Stomach smooth muscle (tissue), 2 donors: ENCODE measurements at regions not wholly inside any gene's neighbourhood (a gene's known extent, or its start where the extent isn't known, plus 50 kb on each side); places are given as distances from the start of the nearest gene placed in this dataset.

Experiments used
- H3K27ac ChIP-seq: one replicate; pipeline ENCODE4 v1.7.0; 2013; ENCODE audit warnings: mild to moderate bottlenecking, low read length, inconsistent platforms
- H3K27me3 ChIP-seq, 2 donors: one replicate each; pipeline ENCODE4 v1.7.0; 2013; ENCODE audit warnings: low read length in 2 of 2; ENCODE audit not compliant: insufficient read depth in 2 of 2, control insufficient read depth in 1 of 2
- H3K36me3 ChIP-seq, 2 donors: one replicate each; pipeline ENCODE4 v1.7.0; 2013; ENCODE audit warnings: low read length in 2 of 2; ENCODE audit not compliant: control insufficient read depth in 2 of 2, insufficient read depth in 2 of 2
- H3K4me1 ChIP-seq: one replicate; pipeline ENCODE4 v1.7.0; 2013; ENCODE audit warnings: low read length; ENCODE audit not compliant: control insufficient read depth, insufficient read depth
- H3K4me3 ChIP-seq, 2 donors: one replicate each; pipeline ENCODE4 v1.7.0; 2013; ENCODE audit warnings: low read length in 2 of 2
- H3K9ac ChIP-seq, 2 donors: one replicate each; pipeline ENCODE4 v1.7.0; 2013; ENCODE audit warnings: low read length in 2 of 2, mild to moderate bottlenecking in 1 of 2
- H3K9me3 ChIP-seq, 2 donors: one replicate each; pipeline ENCODE4 v1.7.0; 2013; ENCODE audit warnings: low read length in 2 of 2; ENCODE audit not compliant: control insufficient read depth in 2 of 2
- donor health status: healthy.
- donor health status: Pancreatic carcinoma.

- Histone ChIP-seq H3K4me1 (no peaks in the 10 kb centered on the region), H3K27ac (no peak overlapping the region), H3K27me3 (no peaks in the 10 kb centered on the region), H3K4me3 (no peak overlapping the region), H3K9ac (no peak overlapping the region), H3K9me3 (no peaks in the 10 kb centered on the region), H3K36me3 (no peaks in the 10 kb centered on the region)
Measured at GRCh38 chr4:37771771-37772170, 54.7 kb upstream of the PGM2 start.

- no peak overlapping the region for H3K27ac ChIP-seq
- no peaks in the 10 kb centered on the region for H3K4me1 ChIP-seq
- H3K9ac ChIP-seq = no peak overlapping the region
- no peaks in the 10 kb centered on the region for H3K36me3 ChIP-seq
- H3K9me3 ChIP-seq = no peaks in the 10 kb centered on the region
- H3K4me3 ChIP-seq = no peak overlapping the region
- no peaks in the 10 kb centered on the region for H3K27me3 ChIP-seq
Measured at GRCh38 chr4:37770016-37770415, 56.5 kb upstream of the PGM2 start.

DNA sequence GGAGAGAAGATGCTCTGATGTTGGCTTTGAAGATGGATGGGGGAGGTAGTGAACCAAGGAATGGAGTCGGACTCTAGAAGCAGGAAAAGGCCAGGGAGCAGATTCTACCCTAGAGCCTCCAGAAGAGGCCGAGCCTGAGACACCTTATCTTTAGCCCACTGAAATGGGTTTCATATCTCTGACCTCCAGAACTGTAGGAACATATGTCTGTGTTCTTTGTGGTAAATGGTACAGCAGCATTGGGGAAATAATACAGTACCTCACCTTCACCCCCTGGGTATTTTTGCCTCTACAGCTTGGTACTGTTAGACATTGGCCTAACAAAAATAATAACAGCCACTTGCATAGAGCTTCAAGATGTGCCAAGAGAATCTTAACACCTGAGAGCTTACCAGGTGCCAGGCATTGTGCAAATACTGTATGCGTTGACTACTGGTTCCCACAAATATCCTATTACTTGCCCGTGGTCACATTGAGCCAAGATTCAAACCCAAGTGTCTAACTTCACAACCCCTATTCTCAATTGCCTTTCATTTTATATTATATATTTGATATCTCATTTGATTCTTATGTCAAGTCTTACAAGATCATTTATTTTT, 57.0 kb upstream of the PGM2 start:
- Histone ChIP-seq H3K27ac (no peak overlapping the region), H3K9me3 (no peaks in the 10 kb centered on the region), H3K4me3 (no peak overlapping the region), H3K4me1 (no peaks in the 10 kb centered on the region), H3K9ac (no peak overlapping the region), H3K36me3 (no peaks in the 10 kb centered on the region), H3K27me3 (no peaks in the 10 kb centered on the region)

DNA sequence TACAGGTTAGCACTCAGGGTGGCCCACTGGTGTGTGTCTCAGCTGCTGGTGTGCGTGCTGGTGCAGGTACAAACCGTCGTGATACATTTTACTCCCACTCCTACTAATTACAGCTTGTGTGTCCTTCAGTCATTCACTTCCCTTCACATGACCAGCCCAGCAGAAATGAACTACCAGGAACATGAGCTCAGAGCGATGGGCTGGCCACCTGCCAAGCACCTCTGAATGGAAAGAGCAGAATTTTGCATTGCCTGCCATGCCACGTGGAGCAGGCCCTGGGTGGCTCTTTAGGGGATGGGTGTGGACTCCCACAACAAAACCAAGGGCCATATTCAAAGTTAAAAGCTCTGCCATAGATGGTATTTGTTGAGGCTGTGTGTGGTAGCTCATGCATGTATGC, 58.9 kb upstream of the PGM2 start:
- no peak overlapping the region for H3K9ac ChIP-seq
- H3K27me3 ChIP-seq = no peaks in the 10 kb centered on the region
- H3K36me3 ChIP-seq = no peaks in the 10 kb centered on the region
- no peaks in the 10 kb centered on the region for H3K9me3 ChIP-seq
- H3K4me1 ChIP-seq = no peaks in the 10 kb centered on the region
- no peak overlapping the region for H3K27ac ChIP-seq
- H3K4me3 ChIP-seq = no peak overlapping the region

GRCh38 chr4:37767019-37767418, 59.5 kb upstream of the PGM2 start:
- Histone ChIP-seq H3K27me3 (no peaks in the 10 kb centered on the region), H3K9ac (no peak overlapping the region), H3K36me3 (no peaks in the 10 kb centered on the region), H3K4me3 (no peak overlapping the region), H3K27ac (no peak overlapping the region), H3K9me3 (no peaks in the 10 kb centered on the region), H3K4me1 (no peaks in the 10 kb centered on the region)

DNA sequence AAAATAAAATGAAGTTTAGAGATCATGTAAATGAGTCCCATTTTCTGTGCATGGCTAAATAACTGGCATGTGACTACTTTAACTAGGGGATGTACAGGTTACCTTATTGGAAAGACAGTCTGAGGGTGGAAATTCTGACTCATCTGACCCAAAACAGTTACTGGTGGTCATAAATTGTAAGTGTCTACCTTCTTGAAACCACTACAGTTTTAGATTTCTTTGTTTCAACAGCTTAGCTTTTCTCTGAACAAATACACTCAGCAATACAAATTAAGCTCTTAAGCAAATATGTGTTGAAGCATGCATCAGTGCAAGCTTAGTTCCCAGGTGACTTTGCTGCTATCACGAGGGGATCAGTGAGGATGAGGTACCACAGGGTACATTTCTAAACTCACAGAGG, 60.7 kb upstream of the PGM2 start:
- Histone ChIP-seq H3K27me3 (no peaks in the 10 kb centered on the region), H3K27ac (no peak overlapping the region), H3K36me3 (no peaks in the 10 kb centered on the region), H3K9me3 (no peaks in the 10 kb centered on the region), H3K9ac (no peak overlapping the region), H3K4me3 (no peak overlapping the region), H3K4me1 (no peaks in the 10 kb centered on the region)

DNA sequence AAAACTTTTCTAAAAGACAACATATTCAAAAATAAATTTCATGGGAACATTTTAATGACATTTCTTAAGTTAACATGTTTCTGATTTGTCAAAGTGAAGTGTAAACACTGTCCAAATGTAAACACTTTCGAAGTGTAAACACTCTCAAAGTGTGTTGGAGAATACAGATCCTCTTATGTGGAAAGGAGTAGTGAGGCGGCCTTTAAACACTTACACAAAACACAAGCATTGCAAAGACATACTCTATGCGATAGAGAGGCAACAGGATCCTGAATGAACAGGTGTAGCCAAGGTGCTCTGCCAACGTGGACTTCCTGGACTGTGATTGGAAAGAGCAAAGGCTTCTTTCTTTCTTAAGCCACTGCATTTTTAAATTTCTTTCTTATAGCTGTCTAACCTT, 62.7 kb upstream of the PGM2 start:
- no peaks in the 10 kb centered on the region for H3K36me3 ChIP-seq
- no peaks in the 10 kb centered on the region for H3K9me3 ChIP-seq
- no peak overlapping the region for H3K27ac ChIP-seq
- H3K9ac ChIP-seq = no peak overlapping the region
- H3K4me3 ChIP-seq = no peak overlapping the region
- H3K27me3 ChIP-seq = no peaks in the 10 kb centered on the region
- no peaks in the 10 kb centered on the region for H3K4me1 ChIP-seq

DNA sequence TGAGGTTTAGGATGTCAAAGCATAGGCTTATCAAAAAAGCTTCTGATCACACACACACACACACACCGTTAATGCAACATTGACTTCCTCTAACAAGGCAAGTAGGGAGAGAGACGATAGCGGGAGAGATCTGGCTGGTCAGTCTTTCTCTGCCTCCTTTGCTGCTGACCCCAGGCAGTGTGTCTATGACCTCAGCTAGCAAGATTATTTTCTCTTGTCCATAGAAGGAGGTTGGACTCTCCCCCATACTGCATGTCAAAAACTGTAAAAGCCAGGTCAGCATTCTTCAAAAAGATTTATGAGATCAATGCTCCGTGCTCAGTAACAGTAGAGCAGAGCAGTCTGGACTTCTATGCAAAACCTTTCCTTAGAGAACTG, 63.5 kb upstream of the PGM2 start:
- Histone ChIP-seq H3K4me1 (no peaks in the 10 kb centered on the region), H3K27ac (no peak overlapping the region), H3K36me3 (no peaks in the 10 kb centered on the region), H3K9me3 (no peaks in the 10 kb centered on the region), H3K27me3 (no peaks in the 10 kb centered on the region), H3K9ac (no peak overlapping the region), H3K4me3 (no peak overlapping the region)

DNA sequence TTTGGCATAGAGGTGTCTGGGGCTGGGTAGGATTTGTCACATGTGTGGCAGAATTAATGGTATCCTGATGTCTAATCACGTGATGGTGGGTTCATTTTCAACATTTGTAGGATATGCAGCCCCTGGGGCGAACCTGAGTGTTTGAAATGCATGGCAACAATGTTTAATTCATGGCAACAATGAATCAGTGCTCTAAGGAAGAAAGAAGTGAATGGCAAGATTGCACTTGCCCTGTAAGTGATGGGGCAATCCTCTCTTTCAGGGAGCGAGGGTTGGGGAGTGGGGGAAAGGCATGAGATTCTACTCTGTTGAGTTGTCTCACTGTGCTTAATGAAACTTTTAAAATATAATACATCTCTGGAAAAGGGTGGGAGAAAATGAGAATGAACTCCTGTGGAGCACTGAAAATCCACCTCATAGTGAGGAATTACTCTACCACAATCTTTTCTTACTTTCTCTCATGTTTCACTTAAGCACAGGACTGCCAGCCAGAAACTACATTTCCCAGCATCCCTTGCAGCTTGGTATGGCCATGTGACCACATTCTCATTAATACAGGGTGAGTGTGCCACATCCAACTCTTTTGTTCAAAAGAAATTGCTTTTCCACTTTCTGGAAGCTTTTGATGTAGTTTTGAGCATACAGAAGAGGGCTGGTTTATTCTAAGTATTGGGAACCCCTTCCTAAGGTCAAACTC, 64.0 kb upstream of the PGM2 start:
- H3K4me1 ChIP-seq = no peaks in the 10 kb centered on the region
- no peak overlapping the region for H3K9ac ChIP-seq
- H3K27me3 ChIP-seq = no peaks in the 10 kb centered on the region
- H3K27ac ChIP-seq = no peak overlapping the region
- H3K9me3 ChIP-seq = no peaks in the 10 kb centered on the region
- H3K36me3 ChIP-seq = no peaks in the 10 kb centered on the region
- no peak overlapping the region for H3K4me3 ChIP-seq

DNA sequence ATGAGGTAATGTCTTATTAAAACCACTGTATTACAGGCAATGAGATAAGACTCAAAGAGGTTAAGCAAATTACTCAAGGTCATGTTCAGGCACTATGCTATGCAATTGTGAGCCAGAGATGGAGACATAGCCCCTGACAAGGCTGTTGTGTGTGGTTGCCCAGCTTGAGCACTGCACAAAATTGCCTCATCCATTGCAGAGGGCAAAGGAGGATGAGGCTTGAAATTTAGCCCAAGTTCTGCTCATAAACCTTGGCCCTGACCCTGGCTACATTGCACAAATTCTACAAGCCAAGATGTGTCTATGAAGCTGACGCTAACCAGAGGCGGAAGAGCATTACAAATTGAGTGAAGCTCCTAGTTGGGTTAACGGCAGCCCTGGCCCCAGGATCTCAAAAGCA, 65.6 kb upstream of the PGM2 start:
- Histone ChIP-seq H3K9ac (no peak overlapping the region), H3K4me3 (no peak overlapping the region), H3K36me3 (no peaks in the 10 kb centered on the region), H3K4me1 (no peaks in the 10 kb centered on the region), H3K9me3 (no peaks in the 10 kb centered on the region), H3K27ac (no peak overlapping the region), H3K27me3 (no peaks in the 10 kb centered on the region)

- Histone ChIP-seq H3K27ac (no peak overlapping the region), H3K4me3 (no peak overlapping the region), H3K36me3 (no peaks in the 10 kb centered on the region), H3K4me1 (no peaks in the 10 kb centered on the region), H3K9ac (no peak overlapping the region), H3K27me3 (no peaks in the 10 kb centered on the region), H3K9me3 (no peaks in the 10 kb centered on the region)
Measured at GRCh38 chr4:37759833-37760232, 66.7 kb upstream of the PGM2 start.
